NOMO-1 treated with DMSO at 0.1 percent for 48 hours (cell line): ENCODE measurements at regions not wholly inside any gene's neighbourhood (a gene's known extent, or its start where the extent isn't known, plus 50 kb on each side); places are given as distances from the start of the nearest gene placed in this dataset.
"Not testable (repeated sequence)": the region's sequence is repeated elsewhere in the genome, so short reads cannot be mapped to it uniquely, and the experiment has no call there.

Experiments used
- DNase-seq: peaks from one replicate; lab custom pipeline; 2025; ENCODE audit not compliant: unreplicated experiment; lab: John Stamatoyannopoulos, UW

DNA sequence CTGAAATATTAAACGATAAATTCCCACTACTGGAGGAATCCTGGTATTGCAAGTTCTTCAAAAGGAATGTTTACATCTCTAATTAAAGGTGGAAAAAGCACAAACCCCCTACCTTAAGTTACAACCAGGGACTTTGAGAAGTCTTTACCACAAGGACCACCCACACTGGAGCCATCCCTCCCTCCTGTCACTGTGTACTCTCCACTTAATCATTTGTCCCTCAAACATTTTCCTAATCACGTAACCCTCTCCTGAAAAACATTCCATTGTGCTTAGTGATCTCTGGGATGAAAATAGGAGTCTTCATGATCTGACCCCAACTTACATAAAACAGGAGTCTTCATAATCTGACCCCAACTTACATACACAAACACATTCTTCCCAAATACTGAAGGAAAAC, 85.7 kb downstream of the SUCLG1 start:
- DNase-seq = no peak

DNA sequence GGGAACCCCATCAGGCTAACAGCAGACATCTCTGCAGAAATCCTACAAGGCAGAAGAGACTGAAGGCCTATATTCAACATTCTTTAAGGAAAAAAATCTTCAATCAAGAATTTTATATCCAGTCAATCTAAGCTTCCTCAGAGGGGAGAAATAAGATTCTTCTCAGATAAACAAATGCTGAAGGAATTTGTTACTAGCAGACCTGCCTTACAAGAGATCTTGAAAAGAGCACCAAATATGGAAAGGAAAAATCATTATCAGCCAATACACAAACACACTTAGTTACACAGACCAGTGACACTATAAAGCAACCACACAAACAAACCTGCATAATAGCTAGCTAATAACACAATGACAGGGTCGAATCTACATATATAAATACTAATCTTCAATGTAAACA, 96.5 kb downstream of the SUCLG1 start:
- DNase-seq = no peak

DNA sequence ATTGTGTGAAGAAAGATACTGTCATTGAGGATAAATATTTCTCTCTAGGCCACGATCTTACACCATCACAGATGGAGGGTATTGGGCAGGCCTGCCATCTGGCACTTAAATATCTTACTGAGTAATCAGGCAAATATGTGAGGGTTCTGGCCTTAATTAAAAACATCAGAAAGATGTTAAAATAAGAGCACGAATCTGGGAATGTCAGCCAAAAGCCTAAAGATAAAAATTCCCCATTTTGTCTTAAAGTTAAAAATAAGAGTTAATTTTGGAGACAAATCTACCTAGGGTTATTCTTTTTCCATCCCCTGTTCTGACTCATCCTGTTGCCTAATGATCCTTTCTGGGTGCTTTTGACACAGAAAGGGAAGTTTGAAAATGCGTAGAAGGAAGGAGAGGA, 121.0 kb downstream of the SUCLG1 start:
- peak; percentile 12 for DNase-seq

DNA sequence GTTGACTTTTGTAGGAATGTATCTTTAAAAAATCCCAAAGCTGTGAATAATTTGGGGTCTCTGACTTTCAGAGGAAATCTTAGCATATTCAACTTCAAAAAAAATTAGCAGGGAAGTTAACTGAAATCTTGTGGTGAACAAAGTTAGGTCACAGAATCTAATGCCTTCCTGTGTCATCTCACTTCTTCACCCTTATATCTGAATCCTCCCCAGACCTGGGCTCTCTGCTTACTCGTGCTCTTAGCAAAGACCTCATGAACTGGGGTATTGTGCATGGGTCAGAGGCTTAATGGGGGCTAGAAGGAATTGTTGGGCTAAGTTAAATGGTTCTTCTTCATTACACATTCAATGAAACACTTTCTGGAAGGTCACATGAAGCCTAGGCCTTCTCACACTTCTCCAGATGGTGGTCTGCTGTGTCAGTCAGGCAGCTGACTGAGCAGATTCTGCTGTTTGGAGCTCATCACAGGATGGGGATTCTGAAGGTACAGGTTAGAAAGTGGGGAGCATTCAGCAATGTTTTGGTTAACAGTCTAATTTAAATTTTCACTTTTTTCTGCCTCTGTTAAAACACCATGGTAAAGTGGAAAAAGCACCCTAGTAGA, 131.3 kb downstream of the SUCLG1 start:
- no peak for DNase-seq

DNA sequence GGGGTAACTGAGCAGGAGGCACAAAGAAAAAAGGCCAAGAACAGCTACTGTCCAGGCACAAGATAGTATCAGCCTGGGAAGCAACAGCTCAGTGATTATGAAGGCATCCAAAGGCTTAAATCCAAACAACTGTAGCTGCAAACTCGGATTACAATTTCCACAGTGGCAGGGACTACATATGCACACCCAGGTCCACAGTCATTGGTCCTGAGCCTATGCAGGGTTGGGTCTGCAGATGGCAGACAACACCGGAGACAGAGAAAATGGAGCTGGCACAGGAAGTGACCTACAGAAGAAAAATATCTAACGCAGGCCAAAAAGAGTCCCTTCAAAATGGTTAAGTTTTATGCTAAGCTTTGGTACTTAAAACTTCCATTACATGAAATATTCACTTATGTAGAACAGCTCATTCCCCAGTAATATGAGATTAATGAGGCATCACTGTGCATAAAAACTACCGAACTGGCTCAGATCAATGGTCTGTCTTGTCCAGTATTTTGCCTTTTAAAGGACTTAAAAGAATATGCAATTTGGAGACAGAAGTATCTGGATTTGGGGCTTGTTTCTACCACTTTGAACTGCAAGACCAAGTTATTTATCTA, 132.1 kb downstream of the SUCLG1 start:
- DNase-seq = no peak

DNA sequence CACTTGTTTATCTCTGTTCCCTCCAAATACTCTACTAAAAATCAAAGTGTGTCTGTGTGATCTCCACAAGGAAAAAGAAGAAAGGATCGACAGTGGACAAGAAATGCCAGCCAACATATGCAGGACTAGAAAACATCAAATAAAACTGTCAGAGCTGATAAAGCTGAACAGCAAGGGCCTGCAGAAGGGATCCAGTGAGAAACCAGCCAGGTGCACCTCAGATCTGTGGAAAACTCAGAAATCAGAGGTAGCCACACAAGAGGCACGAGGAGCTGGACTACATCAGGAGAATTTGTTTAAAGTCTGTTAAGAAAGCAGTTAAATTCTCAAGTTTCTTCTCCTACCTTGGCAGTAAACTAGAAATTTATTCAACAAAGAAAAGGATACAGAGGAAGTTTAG, 135.2 kb downstream of the SUCLG1 start:
- no peak for DNase-seq

DNA sequence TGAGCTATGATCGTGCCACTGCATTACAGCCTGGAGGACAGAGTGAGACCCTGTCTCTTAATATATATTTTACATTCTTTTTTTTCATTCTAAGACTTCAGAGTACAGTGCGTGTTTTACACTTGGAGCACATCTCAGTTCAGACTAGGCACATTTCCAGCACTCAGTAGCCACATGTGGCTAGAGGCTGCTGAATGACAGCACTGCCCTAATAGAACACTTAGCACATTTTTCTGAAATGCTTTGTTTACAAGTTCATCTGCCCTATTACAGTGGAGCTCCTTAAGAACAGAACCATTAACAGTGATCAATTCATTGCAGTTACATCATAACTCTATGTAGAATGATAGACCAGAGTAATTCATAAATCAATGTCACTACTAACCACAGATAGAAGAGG, 138.1 kb downstream of the SUCLG1 start:
- DNase-seq = no peak

DNA sequence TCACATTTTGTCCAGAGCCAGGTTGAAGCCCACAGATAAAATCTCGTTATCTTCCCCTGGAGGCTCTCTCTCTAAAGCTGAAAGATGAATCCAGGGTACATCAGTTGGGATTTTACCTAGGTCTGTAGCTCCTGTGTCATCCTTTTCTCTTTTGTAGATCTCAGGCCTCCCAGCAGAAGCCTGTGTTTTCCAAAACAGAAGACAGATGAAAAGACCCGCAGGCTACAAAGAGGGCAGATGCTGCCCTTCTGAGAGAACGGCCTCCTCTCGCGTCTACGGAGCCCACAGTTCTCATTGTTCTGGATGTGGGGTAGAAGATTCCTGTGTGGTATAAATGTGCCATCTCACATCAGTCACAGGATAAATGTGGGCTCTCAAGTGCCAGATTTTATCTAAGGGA, 139.5 kb downstream of the SUCLG1 start:
- DNase-seq = no peak

DNA sequence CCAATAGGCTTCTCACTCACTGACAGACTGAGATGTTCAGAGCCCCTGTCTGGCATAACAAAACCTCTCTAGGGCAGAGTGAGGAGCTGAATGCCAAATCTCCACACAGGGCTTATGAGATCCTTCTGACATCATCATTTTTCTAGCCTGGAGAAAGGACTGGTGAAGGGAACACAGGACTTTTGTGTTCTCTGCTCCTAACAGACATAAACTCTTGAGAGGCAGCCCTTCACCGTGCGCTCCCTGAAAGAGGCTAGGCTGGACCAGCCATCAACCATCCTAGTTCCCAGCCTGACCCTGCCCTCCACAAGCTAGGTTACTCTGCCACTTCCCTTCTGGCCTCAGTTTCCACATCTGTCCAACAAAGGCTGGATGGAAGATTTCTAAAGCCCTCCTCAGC, 141.9 kb downstream of the SUCLG1 start:
- no peak for DNase-seq

DNA sequence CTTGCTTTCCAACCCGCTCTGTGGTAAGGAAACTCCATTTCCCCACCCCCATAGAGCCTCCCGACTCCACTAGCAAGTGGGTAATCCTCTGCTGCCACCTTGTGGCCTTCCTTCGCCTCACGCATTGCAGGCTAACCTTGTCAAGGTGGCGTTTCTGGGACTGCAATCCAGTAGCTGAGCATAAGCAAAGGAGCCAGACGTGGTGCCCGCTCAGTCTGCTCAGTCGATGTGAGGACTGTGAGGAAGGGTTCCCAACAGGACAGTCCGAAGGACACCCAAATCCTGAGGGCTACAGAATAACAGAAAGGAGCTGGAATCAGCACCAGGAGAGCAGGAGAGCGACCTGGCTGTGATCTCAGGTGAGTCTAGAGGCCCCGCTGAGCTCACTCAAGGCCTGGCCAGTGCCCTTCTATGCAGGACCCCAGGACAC, 144.2 kb downstream of the SUCLG1 start:
- DNase-seq = peak; percentile 42

DNA sequence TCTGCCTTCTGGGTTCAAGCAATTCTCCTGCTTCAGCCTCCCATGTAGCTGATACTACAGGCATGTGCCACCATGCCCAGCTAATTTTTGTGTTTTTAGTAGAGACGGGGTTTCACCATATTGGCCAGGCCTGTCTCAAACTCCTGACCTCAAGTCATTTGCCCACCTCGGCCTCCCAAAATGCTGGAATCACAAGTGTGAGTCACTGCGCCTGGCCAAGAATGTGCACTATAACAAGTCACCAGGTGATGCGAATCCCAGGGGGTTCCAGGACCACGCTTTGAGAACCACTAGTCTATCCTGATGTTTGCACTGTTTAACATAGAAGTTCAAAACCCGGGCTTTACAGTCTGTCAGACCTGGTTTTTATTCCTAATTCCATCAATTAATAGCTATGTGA, 144.8 kb downstream of the SUCLG1 start:
- no peak for DNase-seq

DNA sequence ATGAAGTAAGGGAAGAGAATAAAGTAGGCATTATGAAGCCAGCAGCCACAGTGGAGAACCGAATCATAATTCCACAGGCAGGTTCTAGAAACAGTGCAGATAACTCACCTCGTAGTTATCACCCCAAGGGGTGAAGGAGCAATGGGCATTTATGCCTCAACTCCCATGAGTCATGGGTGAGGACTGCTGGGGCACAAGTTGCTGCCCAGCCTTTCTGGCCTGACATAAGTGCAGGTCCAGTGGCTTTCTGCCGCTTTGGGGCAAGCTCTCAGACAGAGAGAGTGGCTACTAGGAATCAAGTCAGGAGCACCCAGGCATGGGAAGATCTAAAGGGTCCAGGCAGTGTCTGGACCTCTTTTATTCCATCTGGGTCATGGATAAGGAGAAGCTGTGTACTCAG, 149.8 kb downstream of the SUCLG1 start:
- DNase-seq = no peak

DNA sequence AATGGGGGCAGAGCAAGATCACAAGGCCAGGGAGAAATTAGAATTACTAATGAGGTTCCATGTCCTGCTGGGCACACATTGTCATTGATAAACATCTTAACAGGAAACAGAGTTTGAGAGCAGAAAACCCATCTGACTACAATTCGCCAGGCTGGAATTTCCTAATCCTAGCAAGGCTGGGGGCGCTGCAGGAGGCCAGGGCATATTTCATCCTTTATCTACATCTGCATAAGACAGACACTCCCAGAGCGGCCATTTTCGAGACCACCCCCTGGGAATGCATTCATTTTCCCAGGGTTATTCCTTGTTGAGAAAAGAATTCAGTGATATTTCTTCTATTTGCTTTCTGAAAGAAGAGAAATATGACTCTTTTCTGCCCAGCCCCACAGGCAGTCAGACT, 152.7 kb downstream of the SUCLG1 start:
- no peak for DNase-seq

DNA sequence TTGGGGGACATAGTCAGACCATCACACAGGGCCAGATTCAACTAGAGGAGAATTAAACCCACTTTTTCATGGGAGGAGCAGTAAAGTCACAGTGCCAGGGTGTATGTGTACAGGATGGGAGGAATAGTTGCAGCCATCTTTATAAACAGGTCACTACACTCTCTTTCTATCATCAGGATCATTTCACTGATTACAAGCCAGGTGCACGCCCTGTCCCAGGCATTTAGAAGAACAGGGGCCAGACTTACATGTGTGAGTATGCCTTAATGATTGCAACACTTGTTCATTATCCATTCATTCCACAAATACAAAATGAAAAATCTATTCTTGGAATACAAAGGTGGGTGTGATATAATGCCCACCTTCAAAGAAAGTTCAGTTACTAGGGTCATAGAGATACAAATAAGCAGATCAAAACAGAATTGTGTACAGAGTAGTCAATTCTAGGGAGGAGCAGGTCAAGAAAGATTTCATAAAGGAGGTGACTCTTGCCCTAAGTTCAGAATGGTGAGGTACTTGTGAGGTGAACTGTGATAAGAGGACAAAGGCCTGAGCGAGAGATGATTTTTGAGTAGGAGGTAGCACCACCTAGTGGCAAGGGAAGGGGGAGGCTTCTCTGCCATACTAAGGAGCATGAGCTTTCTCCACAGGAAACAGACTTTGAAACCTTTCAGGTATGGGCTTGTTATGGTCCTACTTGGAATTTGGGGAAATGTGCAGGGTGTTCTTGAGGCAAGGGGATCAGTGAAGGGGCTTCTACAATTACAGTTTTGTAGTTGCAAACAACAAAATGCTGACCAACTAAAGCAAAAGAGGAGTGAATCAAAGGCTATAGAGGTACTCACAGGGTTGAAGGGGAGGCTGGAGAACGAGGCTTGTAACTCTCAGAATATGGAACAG, 156.3 kb downstream of the SUCLG1 start:
- peak; percentile 35 for DNase-seq

DNA sequence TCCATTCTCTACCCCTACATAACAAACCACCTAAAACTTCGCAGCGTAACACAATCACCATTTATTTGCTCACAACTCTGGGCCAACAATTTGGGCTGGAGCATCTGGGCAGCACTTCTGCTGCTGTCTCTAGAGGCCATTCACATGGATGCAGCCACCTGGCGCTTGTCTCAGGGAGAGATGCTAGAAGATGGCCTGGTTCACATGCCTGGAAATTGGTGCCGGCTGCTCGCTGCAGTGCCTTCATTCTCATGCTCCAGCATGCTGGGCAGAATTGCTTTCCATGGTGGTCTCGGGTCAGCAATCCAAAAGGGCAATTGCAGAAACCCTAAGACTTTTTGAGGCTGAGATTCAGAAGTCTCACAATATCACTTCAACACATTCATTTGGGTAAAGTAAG, 157.4 kb downstream of the SUCLG1 start:
- no peak for DNase-seq

DNA sequence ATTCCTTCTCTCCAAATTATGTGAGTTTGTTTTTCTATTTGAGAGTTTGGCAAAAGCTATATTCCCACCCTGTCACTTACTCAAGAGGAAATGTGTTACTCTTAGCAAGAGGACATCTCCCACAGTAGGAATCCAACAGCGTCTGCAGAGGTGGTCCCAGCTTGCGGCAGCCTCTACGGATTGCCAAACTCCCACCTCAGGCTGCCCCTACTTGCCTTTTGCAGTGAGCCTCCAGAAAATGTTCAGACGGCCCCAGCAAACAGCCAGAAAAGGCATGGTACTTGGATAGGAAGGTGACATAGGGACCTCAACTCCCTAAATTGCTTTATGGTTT, 158.4 kb downstream of the SUCLG1 start:
- no peak for DNase-seq

DNA sequence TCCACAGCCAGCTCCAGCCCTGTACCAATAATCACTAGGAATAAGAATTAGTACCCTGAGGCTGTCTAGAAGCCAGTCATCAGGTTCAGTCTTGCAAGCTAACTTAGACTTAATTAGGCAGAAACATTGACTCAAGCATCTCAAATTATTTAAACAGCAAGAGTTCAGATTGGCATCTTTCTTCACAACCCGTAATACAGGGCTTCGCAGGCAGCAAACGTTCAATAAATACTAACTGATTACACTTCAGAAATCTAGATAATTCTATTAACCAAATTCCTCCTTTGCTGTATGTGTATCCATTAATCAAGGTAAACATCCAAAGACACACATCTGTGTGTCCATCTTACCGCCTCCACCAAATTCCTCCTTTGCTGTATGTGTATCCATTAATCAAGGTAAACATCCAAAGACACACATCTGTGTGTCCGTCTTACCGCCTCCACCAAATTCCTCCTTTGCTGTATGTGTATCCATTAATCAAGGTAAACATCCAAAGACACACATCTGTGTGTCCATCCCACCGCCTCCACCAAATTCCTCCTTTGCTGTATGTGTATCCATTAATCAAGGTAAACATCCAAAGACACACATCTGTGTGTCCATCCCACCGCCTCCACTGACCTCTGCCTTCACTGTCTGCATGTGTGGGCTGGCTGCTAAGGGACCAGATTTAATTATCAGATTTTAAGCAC, 158.9 kb downstream of the SUCLG1 start:
- DNase-seq = not testable (repeated sequence)

DNA sequence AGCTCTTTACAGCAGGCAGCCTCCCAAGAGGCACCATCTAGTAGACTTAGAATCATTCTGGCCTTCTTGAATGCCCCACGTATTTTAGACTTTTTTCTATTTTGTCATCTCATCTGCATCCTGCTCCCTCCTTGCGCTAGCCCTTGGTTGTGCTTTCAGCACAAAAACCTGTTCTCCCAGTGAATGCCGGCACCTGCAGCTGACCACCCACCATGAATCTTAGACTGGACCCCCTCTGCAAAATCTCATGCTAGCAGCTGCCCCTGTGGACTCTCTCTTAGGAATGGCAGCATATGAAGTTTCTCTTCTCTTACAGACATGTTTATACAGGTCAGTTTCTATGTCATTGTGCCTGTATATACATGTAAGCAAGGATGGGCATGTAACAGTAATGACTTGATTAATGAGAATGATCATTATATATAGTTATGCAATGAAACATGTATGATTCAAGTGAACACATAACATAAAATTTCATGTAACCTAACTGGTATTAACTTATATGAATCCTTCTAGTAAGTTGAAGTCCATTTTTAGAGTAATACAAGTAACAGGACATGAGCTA, 159.8 kb downstream of the SUCLG1 start:
- no peak for DNase-seq

DNA sequence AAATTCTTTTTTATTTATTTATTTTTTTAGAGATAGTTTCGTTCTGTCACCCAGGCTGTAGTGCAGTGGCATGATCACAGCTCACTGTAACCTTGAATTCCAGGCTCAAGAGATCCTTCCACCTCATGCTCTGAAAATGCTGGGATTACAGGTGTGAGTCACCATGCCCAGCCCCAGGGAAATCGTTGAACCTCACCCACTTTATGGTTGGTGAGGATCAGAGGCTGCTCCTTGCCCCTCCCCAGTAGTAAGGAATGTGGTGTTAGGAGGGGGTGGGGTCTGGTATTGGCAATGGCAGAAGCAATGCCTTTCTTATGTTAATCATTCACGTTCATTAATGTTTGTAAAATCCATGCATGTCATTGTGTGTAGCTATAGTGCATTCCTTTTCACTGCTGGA, 161.9 kb downstream of the SUCLG1 start:
- DNase-seq = no peak

DNA sequence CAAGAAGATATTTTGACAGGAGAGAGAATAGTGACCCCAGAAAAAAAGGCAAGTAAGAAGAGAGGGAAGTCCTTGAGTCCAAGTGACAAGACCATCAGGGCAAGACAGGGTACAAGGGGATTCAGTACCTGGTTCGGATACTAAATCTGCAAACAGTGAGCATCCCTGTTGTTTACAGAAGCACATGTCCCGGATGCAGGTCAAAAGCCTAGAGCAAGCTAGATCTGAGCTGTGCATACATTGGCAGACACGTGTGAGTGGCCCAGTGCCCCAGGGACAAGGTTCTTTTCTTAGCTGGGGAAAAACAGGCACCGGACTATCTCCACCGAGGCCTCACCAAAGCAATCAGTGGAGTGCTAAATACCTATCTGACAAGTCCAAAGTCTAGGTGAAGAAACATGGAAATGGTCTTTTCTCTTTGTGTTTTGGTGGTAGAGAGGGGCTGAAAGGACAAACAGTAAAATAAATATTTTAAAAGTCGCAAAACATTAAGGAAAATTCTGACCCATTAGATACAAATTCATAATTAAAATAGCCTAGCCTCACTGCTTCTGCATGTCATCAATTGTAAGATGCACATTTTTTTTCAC, 165.2 kb downstream of the SUCLG1 start:
- DNase-seq = no peak

DNA sequence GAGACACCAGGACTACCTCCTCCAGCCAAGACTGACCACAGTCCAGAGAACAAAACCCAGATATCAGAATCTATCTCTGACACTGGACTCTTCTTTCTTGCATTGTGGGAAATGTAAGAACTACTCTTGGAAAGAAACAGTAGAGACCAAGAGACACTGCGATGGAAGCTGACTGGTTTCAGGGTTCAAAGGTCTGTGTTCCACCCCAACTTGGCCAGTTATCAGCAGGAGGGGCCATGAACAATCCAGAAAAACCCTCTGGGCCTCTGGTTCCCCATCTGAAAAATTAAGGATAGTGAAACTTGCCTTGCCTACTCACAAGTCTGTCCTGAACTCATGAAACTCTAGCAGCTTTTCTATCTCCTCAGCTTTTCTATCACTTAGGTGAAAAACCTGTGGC, 166.5 kb downstream of the SUCLG1 start:
- no peak for DNase-seq
